ENCODE measurements at regions not wholly inside any gene's neighbourhood (a gene's known extent, or its start where the extent isn't known, plus 50 kb on each side); places are given as distances from the start of the nearest gene placed in this dataset.

DNA sequence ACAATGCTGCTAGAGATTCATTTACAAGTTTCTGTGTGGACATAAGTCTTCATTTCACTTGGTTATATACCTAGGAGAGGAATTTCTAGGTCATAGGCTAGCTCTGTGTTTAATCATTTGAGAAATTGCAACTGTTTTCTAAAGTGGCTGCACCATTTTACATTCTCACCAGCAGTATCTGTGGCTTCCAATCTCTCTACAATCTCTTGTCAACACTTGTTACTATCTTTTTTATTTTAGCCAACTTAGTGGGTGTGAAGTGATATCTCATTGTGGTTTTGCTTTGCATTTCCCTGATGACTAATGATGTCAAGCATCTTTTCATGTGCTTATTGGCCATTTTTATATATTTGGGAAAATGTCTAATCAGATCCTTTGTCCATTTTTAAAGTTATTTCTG, 53.0 kb upstream of the DRGX start:
- Mint-ChIP-seq H3K27me3 (ENCODE audit: low read depth) (no peaks in the 10 kb centered on the region; the same call in 1 of the 2 replicates), H3K9me3 (peaks cover 57% of the 10 kb centered on the region), H3K36me3 (peaks cover 26% of the 10 kb centered on the region), H3K4me3 (no peak overlapping the region), H3K4me1 (no peaks in the 10 kb centered on the region), H3K27ac (no peak overlapping the region)
- ATAC-seq = no peak
- CTCF ChIA-PET = interaction anchor here (1.3 kb wide), 1 partner anchor 41 kb away, joined by 6 read pairs; no protein-coding TSS in a partner anchor
- POLR2A ChIA-PET = no interaction called here
- TF ChIP-seq, protein P1, sequence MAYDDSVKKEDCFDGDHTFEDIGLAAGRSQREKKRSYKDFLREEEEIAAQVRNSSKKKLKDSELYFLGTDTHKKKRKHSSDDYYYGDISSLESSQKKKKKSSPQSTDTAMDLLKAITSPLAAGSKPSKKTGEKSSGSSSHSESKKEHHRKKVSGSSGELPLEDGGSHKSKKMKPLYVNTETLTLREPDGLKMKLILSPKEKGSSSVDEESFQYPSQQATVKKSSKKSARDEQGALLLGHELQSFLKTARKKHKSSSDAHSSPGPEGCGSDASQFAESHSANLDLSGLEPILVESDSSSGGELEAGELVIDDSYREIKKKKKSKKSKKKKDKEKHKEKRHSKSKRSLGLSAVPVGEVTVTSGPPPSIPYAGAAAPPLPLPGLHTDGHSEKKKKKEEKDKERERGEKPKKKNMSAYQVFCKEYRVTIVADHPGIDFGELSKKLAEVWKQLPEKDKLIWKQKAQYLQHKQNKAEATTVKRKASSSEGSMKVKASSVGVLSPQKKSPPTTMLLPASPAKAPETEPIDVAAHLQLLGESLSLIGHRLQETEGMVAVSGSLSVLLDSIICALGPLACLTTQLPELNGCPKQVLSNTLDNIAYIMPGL (CRISPR knock-in tag; IDR thresholded peaks at IDR 0.05) = no peak
- DNase-seq (ENCODE audit: low spot score) = no peak

DNA sequence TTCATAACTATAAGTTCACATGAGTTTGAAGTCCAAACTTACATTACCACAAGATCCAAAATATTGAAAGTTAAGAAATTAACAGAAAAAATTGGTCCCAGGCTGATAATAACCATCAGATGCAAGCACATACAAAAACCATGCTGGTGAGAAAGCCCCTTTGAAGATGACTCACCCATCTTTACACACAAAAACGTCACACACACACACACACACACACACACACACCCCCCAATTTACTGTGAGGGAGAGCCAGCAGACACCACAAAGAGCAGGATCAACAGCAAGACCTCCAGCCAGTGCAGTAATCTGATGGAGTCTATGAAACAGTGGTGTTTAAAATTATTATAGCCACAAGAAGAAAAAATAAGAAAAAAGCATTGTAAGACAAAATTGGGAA, 50.1 kb upstream of the DRGX start:
- Mint-ChIP-seq H3K4me1 (peaks cover 12% of the 10 kb centered on the region), H3K27me3 (ENCODE audit: low read depth) (no peaks in the 10 kb centered on the region; the same call in 1 of the 2 replicates), H3K27ac (no peak overlapping the region), H3K4me3 (no peak overlapping the region), H3K36me3 (peaks cover 16% of the 10 kb centered on the region), H3K9me3 (peaks cover 30% of the 10 kb centered on the region)
- ChIA-PET POLR2A (no interaction called here), CTCF (interaction anchor here (2.2 kb wide), 1 partner anchor 38 kb away, joined by 8 read pairs; no protein-coding TSS in a partner anchor)
- DNase-seq (ENCODE audit: low spot score) (no peak), ATAC-seq (no peak)
- TF ChIP-seq, protein P2, sequence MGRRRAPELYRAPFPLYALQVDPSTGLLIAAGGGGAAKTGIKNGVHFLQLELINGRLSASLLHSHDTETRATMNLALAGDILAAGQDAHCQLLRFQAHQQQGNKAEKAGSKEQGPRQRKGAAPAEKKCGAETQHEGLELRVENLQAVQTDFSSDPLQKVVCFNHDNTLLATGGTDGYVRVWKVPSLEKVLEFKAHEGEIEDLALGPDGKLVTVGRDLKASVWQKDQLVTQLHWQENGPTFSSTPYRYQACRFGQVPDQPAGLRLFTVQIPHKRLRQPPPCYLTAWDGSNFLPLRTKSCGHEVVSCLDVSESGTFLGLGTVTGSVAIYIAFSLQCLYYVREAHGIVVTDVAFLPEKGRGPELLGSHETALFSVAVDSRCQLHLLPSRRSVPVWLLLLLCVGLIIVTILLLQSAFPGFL (CRISPR knock-in tag; IDR thresholded peaks at IDR 0.05; ENCODE audit: borderline replicate concordance) = no peak
- TF ChIP-seq ATF1 (CRISPR knock-in tag; IDR thresholded peaks at IDR 0.05) (no peak), ESRRA (CRISPR knock-in tag; IDR thresholded peaks at IDR 0.05; ENCODE audit: borderline replicate concordance) (no peak), ZNF138 (CRISPR knock-in tag; conservative IDR thresholded peaks at IDR 0.05) (no peak), FOXP1 (CRISPR knock-in tag; IDR thresholded peaks at IDR 0.05; ENCODE audit: borderline replicate concordance) (no peak), ZNF219 (CRISPR knock-in tag; IDR thresholded peaks at IDR 0.05; ENCODE audit: borderline replicate concordance) (no peak), ZNF317 (CRISPR knock-in tag; IDR thresholded peaks at IDR 0.05; ENCODE audit: borderline replicate concordance, low read depth) (no peak), CREB1 (CRISPR knock-in tag; IDR thresholded peaks at IDR 0.05) (no peak), NFYB (CRISPR knock-in tag; conservative IDR thresholded peaks at IDR 0.05; ENCODE audit: low read depth) (no peak), ZBTB21 (CRISPR knock-in tag; IDR thresholded peaks at IDR 0.05; ENCODE audit: borderline replicate concordance) (no peak), ZNF263 (CRISPR knock-in tag; IDR thresholded peaks at IDR 0.05; ENCODE audit: low read depth) (no peak)
- TF ChIP-seq, protein P3, sequence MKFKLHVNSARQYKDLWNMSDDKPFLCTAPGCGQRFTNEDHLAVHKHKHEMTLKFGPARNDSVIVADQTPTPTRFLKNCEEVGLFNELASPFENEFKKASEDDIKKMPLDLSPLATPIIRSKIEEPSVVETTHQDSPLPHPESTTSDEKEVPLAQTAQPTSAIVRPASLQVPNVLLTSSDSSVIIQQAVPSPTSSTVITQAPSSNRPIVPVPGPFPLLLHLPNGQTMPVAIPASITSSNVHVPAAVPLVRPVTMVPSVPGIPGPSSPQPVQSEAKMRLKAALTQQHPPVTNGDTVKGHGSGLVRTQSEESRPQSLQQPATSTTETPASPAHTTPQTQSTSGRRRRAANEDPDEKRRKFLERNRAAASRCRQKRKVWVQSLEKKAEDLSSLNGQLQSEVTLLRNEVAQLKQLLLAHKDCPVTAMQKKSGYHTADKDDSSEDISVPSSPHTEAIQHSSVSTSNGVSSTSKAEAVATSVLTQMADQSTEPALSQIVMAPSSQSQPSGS (CRISPR knock-in tag; IDR thresholded peaks at IDR 0.05; ENCODE audit: borderline replicate concordance, low read depth) = no peak
- TF ChIP-seq, protein P4, sequence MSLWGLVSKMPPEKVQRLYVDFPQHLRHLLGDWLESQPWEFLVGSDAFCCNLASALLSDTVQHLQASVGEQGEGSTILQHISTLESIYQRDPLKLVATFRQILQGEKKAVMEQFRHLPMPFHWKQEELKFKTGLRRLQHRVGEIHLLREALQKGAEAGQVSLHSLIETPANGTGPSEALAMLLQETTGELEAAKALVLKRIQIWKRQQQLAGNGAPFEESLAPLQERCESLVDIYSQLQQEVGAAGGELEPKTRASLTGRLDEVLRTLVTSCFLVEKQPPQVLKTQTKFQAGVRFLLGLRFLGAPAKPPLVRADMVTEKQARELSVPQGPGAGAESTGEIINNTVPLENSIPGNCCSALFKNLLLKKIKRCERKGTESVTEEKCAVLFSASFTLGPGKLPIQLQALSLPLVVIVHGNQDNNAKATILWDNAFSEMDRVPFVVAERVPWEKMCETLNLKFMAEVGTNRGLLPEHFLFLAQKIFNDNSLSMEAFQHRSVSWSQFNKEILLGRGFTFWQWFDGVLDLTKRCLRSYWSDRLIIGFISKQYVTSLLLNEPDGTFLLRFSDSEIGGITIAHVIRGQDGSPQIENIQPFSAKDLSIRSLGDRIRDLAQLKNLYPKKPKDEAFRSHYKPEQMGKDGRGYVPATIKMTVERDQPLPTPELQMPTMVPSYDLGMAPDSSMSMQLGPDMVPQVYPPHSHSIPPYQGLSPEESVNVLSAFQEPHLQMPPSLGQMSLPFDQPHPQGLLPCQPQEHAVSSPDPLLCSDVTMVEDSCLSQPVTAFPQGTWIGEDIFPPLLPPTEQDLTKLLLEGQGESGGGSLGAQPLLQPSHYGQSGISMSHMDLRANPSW (CRISPR knock-in tag; conservative IDR thresholded peaks at IDR 0.05; ENCODE audit: low read depth) = no peak
- TF ChIP-seq, protein P5, sequence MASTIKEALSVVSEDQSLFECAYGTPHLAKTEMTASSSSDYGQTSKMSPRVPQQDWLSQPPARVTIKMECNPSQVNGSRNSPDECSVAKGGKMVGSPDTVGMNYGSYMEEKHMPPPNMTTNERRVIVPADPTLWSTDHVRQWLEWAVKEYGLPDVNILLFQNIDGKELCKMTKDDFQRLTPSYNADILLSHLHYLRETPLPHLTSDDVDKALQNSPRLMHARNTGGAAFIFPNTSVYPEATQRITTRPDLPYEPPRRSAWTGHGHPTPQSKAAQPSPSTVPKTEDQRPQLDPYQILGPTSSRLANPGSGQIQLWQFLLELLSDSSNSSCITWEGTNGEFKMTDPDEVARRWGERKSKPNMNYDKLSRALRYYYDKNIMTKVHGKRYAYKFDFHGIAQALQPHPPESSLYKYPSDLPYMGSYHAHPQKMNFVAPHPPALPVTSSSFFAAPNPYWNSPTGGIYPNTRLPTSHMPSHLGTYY (CRISPR knock-in tag; IDR thresholded peaks at IDR 0.05) = no peak
- TF ChIP-seq, protein P6, sequence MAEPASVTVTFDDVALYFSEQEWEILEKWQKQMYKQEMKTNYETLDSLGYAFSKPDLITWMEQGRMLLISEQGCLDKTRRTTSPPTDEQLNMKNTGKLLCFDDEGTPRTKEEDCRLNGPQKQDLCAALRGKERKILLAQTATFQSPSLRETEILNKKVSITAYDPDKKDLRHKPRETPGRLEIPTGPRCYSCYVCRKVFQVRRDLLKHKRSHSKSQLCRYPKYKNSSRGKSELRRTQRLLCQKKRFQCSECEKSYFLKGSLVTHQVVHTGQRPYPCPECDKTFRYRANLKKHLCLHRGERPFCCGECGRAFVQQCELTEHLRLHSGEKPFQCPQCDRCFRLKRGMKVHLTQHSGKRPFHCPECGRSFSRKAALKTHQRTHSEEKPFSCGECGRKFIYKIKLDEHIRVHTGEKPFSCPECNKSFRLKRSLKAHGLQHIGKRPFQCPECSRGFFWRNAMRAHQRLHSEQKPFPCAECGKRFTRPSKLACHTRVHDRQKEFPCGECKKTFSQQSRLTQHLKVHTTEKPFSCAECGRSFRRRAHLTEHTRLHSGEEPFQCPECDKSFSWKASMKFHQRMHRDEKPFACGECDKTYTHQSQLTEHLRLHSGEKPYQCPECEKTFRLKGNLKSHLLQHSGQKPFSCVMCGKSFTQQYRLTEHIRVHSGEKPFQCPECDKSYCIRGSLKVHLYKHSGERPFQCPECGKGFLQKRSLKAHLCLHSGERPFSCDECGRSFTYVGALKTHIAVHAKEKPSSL (CRISPR knock-in tag; conservative IDR thresholded peaks at IDR 0.05) = no peak
